ENCODE measurements at regions not wholly inside any gene's neighbourhood (a gene's known extent, or its start where the extent isn't known, plus 50 kb on each side); places are given as distances from the start of the nearest gene placed in this dataset.

GRCh38 chr7:124645704-124646103 lies 119.9 kb downstream of the GPR37 start:
- TF ChIP-seq POLR2AphosphoS5 (IDR thresholded peaks at IDR 0.05) (no peak), CTCF (IDR thresholded peaks at IDR 0.05) (no peak), POLR2A (IDR thresholded peaks at IDR 0.05) (no peak)

All from suprapubic skin (tissue), 4 donors.